ENCODE measurements at regions not wholly inside any gene's neighbourhood (a gene's known extent, or its start where the extent isn't known, plus 50 kb on each side); places are given as distances from the start of the nearest gene placed in this dataset.

GRCh38 chr6:122894791-122895190 lies 101.2 kb upstream of the CLVS2 start:
- peaks cover 8% of the 10 kb centered on the region for H3K9me3 Mint-ChIP-seq
- no peak overlapping the region for H3K4me3 Mint-ChIP-seq

GRCh38 chr6:122902326-122902725 lies 93.7 kb upstream of the CLVS2 start:
- Mint-ChIP-seq H3K9me3 (peaks cover 18% of the 10 kb centered on the region), H3K27ac (no peak overlapping the region), H3K4me3 (no peak overlapping the region), H3K36me3 (ENCODE audit: low read depth) (no peaks in the 10 kb centered on the region), H3K4me1 (ENCODE audit: low read depth) (no peaks in the 10 kb centered on the region), H3K27me3 (ENCODE audit: insufficient read depth) (no peaks in the 10 kb centered on the region)
- no peak for DNase-seq
- TF ChIP-seq CTCF (IDR thresholded peaks at IDR 0.05) = no peak

More at GRCh38 chr6:122894791-122895190, 101.2 kb upstream of the CLVS2 start:
- no peaks in the 10 kb centered on the region for H3K36me3 Mint-ChIP-seq (ENCODE audit: low read depth)
- DNase-seq = no peak
- no peak for TF ChIP-seq CTCF (IDR thresholded peaks at IDR 0.05)
- no peak overlapping the region for H3K27ac Mint-ChIP-seq
- no peaks in the 10 kb centered on the region for H3K4me1 Mint-ChIP-seq (ENCODE audit: low read depth)
- no peaks in the 10 kb centered on the region for H3K27me3 Mint-ChIP-seq (ENCODE audit: insufficient read depth)

GRCh38 chr6:122903266-122903915 lies 92.6 kb upstream of the CLVS2 start:
- H3K4me1 Mint-ChIP-seq (ENCODE audit: low read depth) = no peaks in the 10 kb centered on the region
- H3K27ac Mint-ChIP-seq = no peak overlapping the region
- no peaks in the 10 kb centered on the region for H3K27me3 Mint-ChIP-seq (ENCODE audit: insufficient read depth)
- H3K9me3 Mint-ChIP-seq = peaks cover 18% of the 10 kb centered on the region
- no peak for DNase-seq
- no peak overlapping the region for H3K4me3 Mint-ChIP-seq
- no peak for TF ChIP-seq CTCF (IDR thresholded peaks at IDR 0.05)
- H3K36me3 Mint-ChIP-seq (ENCODE audit: low read depth) = no peaks in the 10 kb centered on the region

- DNase-seq = no peak
- no peaks in the 10 kb centered on the region for H3K27me3 Mint-ChIP-seq (ENCODE audit: insufficient read depth)
- H3K27ac Mint-ChIP-seq = no peak overlapping the region
- no peaks in the 10 kb centered on the region for H3K4me1 Mint-ChIP-seq (ENCODE audit: low read depth)
- no peaks in the 10 kb centered on the region for H3K36me3 Mint-ChIP-seq (ENCODE audit: low read depth)
- H3K4me3 Mint-ChIP-seq = no peak overlapping the region
- no peak for TF ChIP-seq CTCF (IDR thresholded peaks at IDR 0.05)
- peaks cover 13% of the 10 kb centered on the region for H3K9me3 Mint-ChIP-seq
Measured at GRCh38 chr6:122904166-122904565, 91.9 kb upstream of the CLVS2 start.

- no peak for TF ChIP-seq CTCF (IDR thresholded peaks at IDR 0.05)
- no peaks in the 10 kb centered on the region for H3K4me1 Mint-ChIP-seq (ENCODE audit: low read depth)
- H3K4me3 Mint-ChIP-seq = no peak overlapping the region
- no peak for DNase-seq
- no peak overlapping the region for H3K27ac Mint-ChIP-seq
- peaks cover 4% of the 10 kb centered on the region; the same call in 1 of the 2 replicates for H3K36me3 Mint-ChIP-seq (ENCODE audit: low read depth)
- peaks cover 61% of the 10 kb centered on the region for H3K9me3 Mint-ChIP-seq
- H3K27me3 Mint-ChIP-seq (ENCODE audit: insufficient read depth) = no peaks in the 10 kb centered on the region; the same call in 1 of the 2 replicates
Measured at GRCh38 chr6:122913558-122913957, 82.5 kb upstream of the CLVS2 start.

All from HFFc6 (cell line).